Liver (tissue), 8 donors: ENCODE measurements at regions not wholly inside any gene's neighbourhood (a gene's known extent, or its start where the extent isn't known, plus 50 kb on each side); places are given as distances from the start of the nearest gene placed in this dataset.

Experiments
- DNase-seq: peaks from one replicate; pipeline ENCODE4 v3.0.0-alpha.2; 2017; ENCODE audit warnings: low spot score
- H3K27ac ChIP-seq, 2 donors: one replicate each; pipeline ENCODE4 v1.7.0; 2013; ENCODE audit warnings: inconsistent platforms in 2 of 2, low read length in 2 of 2, control low read depth in 1 of 2, low read depth in 1 of 2, mild to moderate bottlenecking in 1 of 2
- H3K27me3 ChIP-seq, 4 donors: one replicate each; pipeline versions ENCODE4 v1.6.1 to v1.7.0; 2013; ENCODE audit warnings: low read length in 3 of 4, inconsistent platforms in 1 of 4, mild to moderate bottlenecking in 1 of 4, moderate library complexity in 1 of 4; ENCODE audit not compliant: control insufficient read depth in 4 of 4, insufficient read depth in 4 of 4
- H3K36me3 ChIP-seq, 4 donors: one replicate each; pipeline versions ENCODE4 v1.6.1 to v1.7.0; 2013; ENCODE audit warnings: low read length in 3 of 4, mild to moderate bottlenecking in 3 of 4, low read depth in 1 of 4, moderate library complexity in 1 of 4; ENCODE audit not compliant: control insufficient read depth in 4 of 4, insufficient read depth in 3 of 4
- H3K4me1 ChIP-seq, 4 donors: one replicate each; pipeline versions ENCODE4 v1.6.1 to v1.7.0; 2013; ENCODE audit warnings: low read length in 3 of 4, mild to moderate bottlenecking in 3 of 4, moderate library complexity in 1 of 4; ENCODE audit not compliant: control insufficient read depth in 4 of 4, insufficient read depth in 4 of 4
- H3K4me3 ChIP-seq, 3 donors: one replicate each; pipeline versions ENCODE4 v1.6.1 to v1.7.0; 2013; ENCODE audit warnings: low read length in 3 of 3, control low read depth in 1 of 3, low read depth in 1 of 3, mild to moderate bottlenecking in 1 of 3
- H3K9ac ChIP-seq, 2 donors: one replicate each; pipeline ENCODE4 v1.7.0; 2013; ENCODE audit warnings: low read length in 2 of 2, mild to moderate bottlenecking in 2 of 2, moderate library complexity in 2 of 2, control low read depth in 1 of 2, low read depth in 1 of 2
- H3K9me3 ChIP-seq, 4 donors: one replicate each; pipeline versions ENCODE4 v1.6.1 to v1.7.0; 2013; ENCODE audit warnings: low read length in 3 of 4; ENCODE audit not compliant: control insufficient read depth in 4 of 4
- CTCF ChIP-seq: fragments of 150-350 bp; IDR thresholded peaks from 2 replicates; pipeline ENCODE4 v1.5.1; 2017; ENCODE audit warnings: improper control_type of control experiment, low read depth, low read length; ENCODE audit not compliant: missing input control
- EGR1 ChIP-seq, 2 donors: IDR thresholded peaks; 2 replicates each; pipeline ENCODE4 v1.6.1; 2016 to 2018; ENCODE audit warnings: antibody characterized with exemption in 2 of 2, low read depth in 2 of 2
- FOXA1 ChIP-seq: IDR thresholded peaks from 2 replicates; pipeline ENCODE4 v1.6.1; 2016; ENCODE audit warnings: antibody characterized with exemption
- FOXA2 ChIP-seq: IDR thresholded peaks from 2 replicates; pipeline ENCODE4 v1.6.1; 2016; ENCODE audit warnings: antibody characterized with exemption
- GABPA ChIP-seq, 2 donors: IDR thresholded peaks in 1 of 2; conservative IDR thresholded peaks in 1 of 2; 2 replicates each; pipeline ENCODE4 v1.6.1; 2016; ENCODE audit warnings: antibody characterized with exemption in 2 of 2, mild to moderate bottlenecking in 1 of 2, moderate library complexity in 1 of 2
- HNF4A ChIP-seq, 2 donors: conservative IDR thresholded peaks; 2 replicates each; pipeline ENCODE4 v1.6.1; 2016; ENCODE audit warnings: antibody characterized with exemption in 2 of 2, mild to moderate bottlenecking in 2 of 2
- HNF4G ChIP-seq: IDR thresholded peaks from 2 replicates; pipeline ENCODE4 v1.6.1; 2016; ENCODE audit warnings: antibody characterized with exemption
- JUND ChIP-seq, 2 donors: IDR thresholded peaks; 2 replicates each; pipeline ENCODE4 v1.6.1; 2016; ENCODE audit warnings: antibody characterized with exemption in 2 of 2
- NR2F2 ChIP-seq: IDR thresholded peaks from 2 replicates; pipeline ENCODE4 v1.6.1; 2016; ENCODE audit warnings: antibody characterized with exemption
- RAD21 ChIP-seq, 2 donors: IDR thresholded peaks; 2 replicates each; pipeline ENCODE4 v1.6.1; 2016; ENCODE audit warnings: antibody characterized with exemption in 2 of 2, mild to moderate bottlenecking in 2 of 2
- RXRA ChIP-seq, 2 donors: IDR thresholded peaks; 2 replicates each; pipeline ENCODE4 v1.6.1; 2017 to 2018; ENCODE audit warnings: antibody characterized with exemption in 2 of 2, mild to moderate bottlenecking in 1 of 2
- SP1 ChIP-seq: IDR thresholded peaks from 2 replicates; pipeline ENCODE4 v1.6.1; 2018; ENCODE audit warnings: antibody characterized with exemption, mild to moderate bottlenecking
- YY1 ChIP-seq: IDR thresholded peaks from 2 replicates; pipeline ENCODE4 v1.6.1; 2016; ENCODE audit warnings: antibody characterized with exemption, mild to moderate bottlenecking
- ZBTB33 ChIP-seq: IDR thresholded peaks from 2 replicates; pipeline ENCODE4 v1.6.1; 2016; ENCODE audit warnings: antibody characterized with exemption
- WGBS: extraction: QIAGEN DNeasy Blood & Tissue Kit; methylation state at CpG from one replicate; pipeline ENCODE4 v1.1.7; 2013; 5-methylcytosine and 5-hydroxymethylcytosine counted together
- TF ChIP-seq, protein P1 (sequence below): IDR thresholded peaks from 2 replicates; pipeline ENCODE4 v1.6.1; 2016; ENCODE audit warnings: antibody characterized with exemption, mild to moderate bottlenecking
- TF ChIP-seq, protein P2 (sequence below): IDR thresholded peaks from 2 replicates; pipeline ENCODE4 v1.6.1; 2016; ENCODE audit warnings: antibody characterized with exemption
- TF ChIP-seq, protein P3 (sequence below): IDR thresholded peaks from 2 replicates; pipeline ENCODE4 v1.6.1; 2016; ENCODE audit warnings: antibody characterized with exemption
- donor health status: healthy.
- donor health status: healthy.
- donor health status: healthy.
- donor health status: healthy.
- donor health status: healthy.

DNA sequence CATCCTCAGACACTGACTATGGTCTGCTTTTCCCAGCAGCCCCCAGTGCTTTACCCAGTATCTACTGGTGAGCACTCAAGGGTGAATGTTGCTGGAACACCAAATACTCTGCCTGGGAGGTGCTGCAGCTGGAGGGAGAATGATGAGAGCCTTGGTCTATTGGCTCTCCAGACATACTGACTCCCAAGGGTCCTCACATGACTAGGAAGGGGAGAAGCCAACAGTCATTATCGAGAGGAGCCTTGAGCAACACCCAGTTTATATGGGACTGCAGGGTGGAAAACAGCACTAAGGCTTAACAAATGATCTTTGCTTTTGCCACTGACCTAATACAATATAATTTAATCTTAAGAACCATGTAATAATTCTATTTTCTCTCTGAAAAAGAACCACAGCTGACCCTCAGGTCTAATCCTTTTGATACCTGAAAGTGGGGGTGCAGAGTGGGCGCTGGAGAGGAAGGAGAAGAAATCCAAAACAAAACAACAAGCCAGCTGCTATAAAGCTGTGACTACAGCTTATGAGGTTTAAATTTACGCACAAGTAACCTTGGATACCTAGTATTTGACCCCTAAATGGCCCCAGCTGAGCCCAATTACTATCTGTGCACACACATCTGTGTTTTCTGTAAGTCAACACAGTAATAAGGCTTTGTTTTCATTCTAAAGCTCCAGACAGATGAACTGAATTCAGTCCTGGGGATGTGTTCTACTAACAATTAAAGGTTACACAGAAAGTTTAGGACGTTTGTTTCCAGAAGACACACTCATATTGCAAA is 107.8 kb upstream of the GRIP1 start:
- Histone ChIP-seq H3K36me3 (no peaks in the 10 kb centered on the region), H3K27me3 (peaks cover 0 to 4% (median 0%) of the 10 kb centered on the region in 4 donors), H3K4me3 (no peak overlapping the region), H3K27ac (no peak overlapping the region), H3K9ac (no peak overlapping the region), H3K9me3 (no peaks in the 10 kb centered on the region), H3K4me1 (no peaks in the 10 kb centered on the region)
- DNase-seq = no peak
- TF ChIP-seq JUND (IDR thresholded peaks at IDR 0.05) (no peak), NR2F2 (no peak), FOXA1 (no peak), SP1 (no peak)
- 54% methylated on average over 4 of the region's 4 CpGs for WGBS

DNA sequence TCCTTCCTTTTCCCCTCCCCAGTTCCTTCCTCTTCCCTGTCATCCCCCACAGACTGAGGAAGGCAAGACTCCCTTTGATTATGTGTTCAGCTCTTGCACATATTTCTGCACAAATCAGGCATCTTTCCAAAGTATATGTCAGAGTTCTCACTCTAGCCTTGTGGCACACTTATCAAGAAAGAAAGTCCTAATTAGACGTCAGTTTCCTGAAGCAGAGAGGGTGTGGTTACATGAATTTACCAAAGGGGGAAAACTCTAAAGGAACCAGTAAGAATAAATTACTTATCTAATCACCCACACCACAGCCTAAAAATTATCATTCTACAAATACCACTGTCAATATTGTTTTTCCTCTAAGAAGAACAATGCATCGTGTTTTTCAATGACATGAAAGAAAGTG is 120.7 kb upstream of the GRIP1 start:
- DNase-seq = no peak
- no peaks in the 10 kb centered on the region for H3K4me1 ChIP-seq
- WGBS = 10% methylated on average over 2 of the region's 2 CpGs
- no peaks in the 10 kb centered on the region for H3K36me3 ChIP-seq
- no peaks in the 10 kb centered on the region for H3K9me3 ChIP-seq
- H3K9ac ChIP-seq = no peak overlapping the region
- H3K4me3 ChIP-seq = no peak overlapping the region
- no peak for TF ChIP-seq FOXA2
- no peak for TF ChIP-seq RAD21 (IDR thresholded peaks at IDR 0.05)
- no peak for TF ChIP-seq GABPA (IDR thresholded peaks at IDR 0.05 in 1 of 2, conservative IDR thresholded peaks at IDR 0.05 in 1 of 2)
- no peak for TF ChIP-seq CTCF
- no peak for TF ChIP-seq RXRA (IDR thresholded peaks at IDR 0.05)
- TF ChIP-seq HNF4G = no peak
- TF ChIP-seq, protein P1, sequence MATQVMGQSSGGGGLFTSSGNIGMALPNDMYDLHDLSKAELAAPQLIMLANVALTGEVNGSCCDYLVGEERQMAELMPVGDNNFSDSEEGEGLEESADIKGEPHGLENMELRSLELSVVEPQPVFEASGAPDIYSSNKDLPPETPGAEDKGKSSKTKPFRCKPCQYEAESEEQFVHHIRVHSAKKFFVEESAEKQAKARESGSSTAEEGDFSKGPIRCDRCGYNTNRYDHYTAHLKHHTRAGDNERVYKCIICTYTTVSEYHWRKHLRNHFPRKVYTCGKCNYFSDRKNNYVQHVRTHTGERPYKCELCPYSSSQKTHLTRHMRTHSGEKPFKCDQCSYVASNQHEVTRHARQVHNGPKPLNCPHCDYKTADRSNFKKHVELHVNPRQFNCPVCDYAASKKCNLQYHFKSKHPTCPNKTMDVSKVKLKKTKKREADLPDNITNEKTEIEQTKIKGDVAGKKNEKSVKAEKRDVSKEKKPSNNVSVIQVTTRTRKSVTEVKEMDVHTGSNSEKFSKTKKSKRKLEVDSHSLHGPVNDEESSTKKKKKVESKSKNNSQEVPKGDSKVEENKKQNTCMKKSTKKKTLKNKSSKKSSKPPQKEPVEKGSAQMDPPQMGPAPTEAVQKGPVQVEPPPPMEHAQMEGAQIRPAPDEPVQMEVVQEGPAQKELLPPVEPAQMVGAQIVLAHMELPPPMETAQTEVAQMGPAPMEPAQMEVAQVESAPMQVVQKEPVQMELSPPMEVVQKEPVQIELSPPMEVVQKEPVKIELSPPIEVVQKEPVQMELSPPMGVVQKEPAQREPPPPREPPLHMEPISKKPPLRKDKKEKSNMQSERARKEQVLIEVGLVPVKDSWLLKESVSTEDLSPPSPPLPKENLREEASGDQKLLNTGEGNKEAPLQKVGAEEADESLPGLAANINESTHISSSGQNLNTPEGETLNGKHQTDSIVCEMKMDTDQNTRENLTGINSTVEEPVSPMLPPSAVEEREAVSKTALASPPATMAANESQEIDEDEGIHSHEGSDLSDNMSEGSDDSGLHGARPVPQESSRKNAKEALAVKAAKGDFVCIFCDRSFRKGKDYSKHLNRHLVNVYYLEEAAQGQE = no peak
- TF ChIP-seq, protein P2, sequence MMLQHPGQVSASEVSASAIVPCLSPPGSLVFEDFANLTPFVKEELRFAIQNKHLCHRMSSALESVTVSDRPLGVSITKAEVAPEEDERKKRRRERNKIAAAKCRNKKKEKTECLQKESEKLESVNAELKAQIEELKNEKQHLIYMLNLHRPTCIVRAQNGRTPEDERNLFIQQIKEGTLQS = no peak
- TF ChIP-seq HNF4A (conservative IDR thresholded peaks at IDR 0.05) = no peak
- no peak for TF ChIP-seq FOXA1
- TF ChIP-seq SP1 = no peak
- TF ChIP-seq EGR1 (IDR thresholded peaks at IDR 0.05; ENCODE audit: low read depth in 2 of 2) = no peak
- TF ChIP-seq, protein P3, sequence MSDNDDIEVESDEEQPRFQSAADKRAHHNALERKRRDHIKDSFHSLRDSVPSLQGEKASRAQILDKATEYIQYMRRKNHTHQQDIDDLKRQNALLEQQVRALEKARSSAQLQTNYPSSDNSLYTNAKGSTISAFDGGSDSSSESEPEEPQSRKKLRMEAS = no peak
- TF ChIP-seq YY1 = no peak
- TF ChIP-seq ZBTB33 = no peak
- peaks cover 0 to 4% (median 0%) of the 10 kb centered on the region in 4 donors for H3K27me3 ChIP-seq
- no peak overlapping the region for H3K27ac ChIP-seq
